Eye (tissue), 1 donor: ENCODE measurements at regions not wholly inside any gene's neighbourhood (a gene's known extent, or its start where the extent isn't known, plus 50 kb on each side); places are given as distances from the start of the nearest gene placed in this dataset.
"Not testable (repeated sequence)": the region's sequence is repeated elsewhere in the genome, so short reads cannot be mapped to it uniquely, and the experiment has no call there.

ENCODE experiments used
- DNase-seq: peaks from one replicate; pipeline ENCODE4 v3.0.0-alpha.2; 2015

- not testable (repeated sequence) for DNase-seq
These were observed 68.8 kb upstream of the WIPI2 start for GRCh38 chr7:5121256-5121655.

DNA sequence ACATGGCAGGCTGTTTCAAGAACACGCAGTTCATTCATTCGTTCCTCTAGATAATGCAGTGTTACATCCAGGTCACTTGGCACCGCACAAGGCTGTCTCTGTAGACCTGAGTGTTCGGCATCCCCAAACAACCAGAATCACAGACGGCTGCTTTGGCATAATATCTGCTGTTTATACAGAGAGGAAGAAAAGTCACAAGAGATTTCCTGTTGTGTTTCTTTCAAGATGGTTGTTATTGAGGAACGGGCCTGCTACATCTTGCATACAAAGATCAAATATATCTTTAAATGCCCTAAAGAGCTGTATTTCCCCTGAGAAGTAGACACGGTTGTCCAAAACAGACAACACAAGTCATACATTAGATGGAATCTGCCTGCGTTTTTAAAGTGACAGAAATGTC, 58.8 kb upstream of the WIPI2 start:
- DNase-seq = not testable (repeated sequence)

- no peak for DNase-seq
These were observed 57.5 kb upstream of the WIPI2 start for GRCh38 chr7:5132539-5132938.

GRCh38 chr7:5139998-5140397, 50.0 kb upstream of the WIPI2 start:
- peak; percentile 35 for DNase-seq
